GM21526 (cell line): ENCODE measurements at regions not wholly inside any gene's neighbourhood (a gene's known extent, or its start where the extent isn't known, plus 50 kb on each side); places are given as distances from the start of the nearest gene placed in this dataset.

Experiments used
- ATAC-seq: cut with Tn5 transposase; IDR thresholded peaks from one replicate; pipeline ENCODE4 v1.9.1; 2021; ENCODE audit warnings: moderate library complexity; ENCODE audit not compliant: unreplicated experiment, low FRiP score

DNA sequence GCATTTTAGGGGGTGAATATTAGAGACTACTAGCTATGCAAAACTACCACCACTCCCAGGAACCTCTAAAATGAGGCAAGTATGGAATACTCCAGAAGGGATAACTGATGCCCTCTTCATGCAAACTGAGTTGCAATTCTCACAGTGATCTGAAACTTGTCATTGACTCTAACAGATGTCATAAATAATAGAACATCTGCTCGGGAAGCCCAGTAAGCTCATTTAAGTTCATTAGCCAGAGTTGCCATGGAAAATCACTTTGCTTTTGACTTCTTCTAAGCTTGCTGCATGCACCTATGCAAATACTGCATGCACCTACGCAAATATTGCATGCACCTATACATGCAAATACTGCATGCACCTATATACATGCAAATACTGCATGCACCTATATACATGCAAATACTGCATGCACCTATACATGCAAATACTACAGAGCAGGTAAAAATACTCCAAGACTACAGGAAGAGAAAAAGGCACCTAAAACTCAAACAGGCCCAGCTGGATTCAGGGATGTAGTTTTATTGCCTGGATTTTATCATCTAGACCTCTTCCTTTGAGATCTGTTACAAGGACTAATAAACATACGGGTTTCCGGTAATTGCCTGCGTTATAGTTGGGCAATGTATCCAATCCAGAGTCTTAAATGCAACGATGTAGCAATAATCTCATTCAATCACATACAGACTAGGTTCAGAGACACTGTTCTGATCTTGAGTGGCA lies 1061.1 kb upstream of the AUTS2 start:
- ATAC-seq: no peak

GRCh38 chr7:68537774-68538071 lies 1060.6 kb upstream of the AUTS2 start:
- ATAC-seq: no peak

- ATAC-seq: no peak
Measured at GRCh38 chr7:68542831-68543230, 1055.4 kb upstream of the AUTS2 start.

DNA sequence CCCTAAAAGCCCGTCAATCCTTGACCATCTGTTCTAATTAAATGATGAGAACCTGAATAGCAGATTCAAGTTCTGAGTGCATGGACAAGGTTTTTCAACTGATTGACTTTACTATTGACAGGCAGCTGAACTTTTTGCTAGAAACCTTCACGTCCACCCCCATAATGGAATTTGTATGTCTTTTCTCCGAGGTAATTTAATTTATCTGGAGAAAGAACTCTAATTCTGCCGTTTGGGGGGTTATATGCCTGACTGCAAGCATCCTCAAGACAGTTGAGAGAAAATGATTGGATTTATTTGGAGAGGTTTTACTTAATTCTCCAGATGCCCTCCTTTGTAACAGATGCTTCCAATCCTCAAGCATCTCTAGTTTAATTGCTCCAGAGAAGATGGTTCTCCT lies 1053.4 kb upstream of the AUTS2 start:
- ATAC-seq: no peak

- ATAC-seq: no peak
Measured at GRCh38 chr7:68547181-68547580, 1051.1 kb upstream of the AUTS2 start.

- ATAC-seq: no peak
Measured at GRCh38 chr7:68547799-68548198, 1050.5 kb upstream of the AUTS2 start.

DNA sequence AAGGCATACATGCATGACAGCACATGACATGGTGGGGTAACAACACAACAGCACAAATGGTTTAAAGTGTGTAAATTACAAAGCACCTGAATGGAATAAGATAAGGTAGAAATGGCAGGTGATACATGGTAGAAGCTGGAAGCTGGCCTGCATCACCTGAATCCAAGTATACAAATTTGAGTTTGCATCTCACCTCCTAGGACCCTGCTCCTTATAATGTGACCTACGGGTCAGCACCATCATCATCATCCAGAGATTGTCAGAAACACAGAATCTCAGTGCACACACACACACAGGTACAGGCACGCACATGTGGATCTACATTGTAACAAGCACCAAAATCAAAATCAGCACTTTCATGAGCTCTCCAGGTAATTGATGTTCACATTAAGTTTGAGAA lies 1048.2 kb upstream of the AUTS2 start:
- ATAC-seq: no peak

DNA sequence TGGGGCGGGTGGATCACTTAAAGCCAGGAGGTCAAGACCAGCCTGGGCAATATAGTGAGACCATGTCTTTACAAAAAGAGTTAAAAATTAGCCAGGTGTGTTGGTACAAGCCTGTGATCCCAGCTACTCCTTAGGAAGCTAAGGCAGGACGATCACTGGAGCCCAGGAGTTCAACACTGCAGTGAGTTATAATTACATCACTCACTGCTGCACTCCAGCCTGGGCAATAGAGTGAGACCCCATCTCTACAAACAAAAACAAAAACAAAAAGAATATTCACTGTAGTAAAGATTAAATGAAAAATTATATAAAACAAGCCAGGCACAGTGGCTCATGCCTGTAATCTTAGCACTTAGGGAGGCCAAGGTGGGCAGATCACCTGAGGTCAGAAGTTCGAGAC lies 1047.6 kb upstream of the AUTS2 start:
- no peak for ATAC-seq

DNA sequence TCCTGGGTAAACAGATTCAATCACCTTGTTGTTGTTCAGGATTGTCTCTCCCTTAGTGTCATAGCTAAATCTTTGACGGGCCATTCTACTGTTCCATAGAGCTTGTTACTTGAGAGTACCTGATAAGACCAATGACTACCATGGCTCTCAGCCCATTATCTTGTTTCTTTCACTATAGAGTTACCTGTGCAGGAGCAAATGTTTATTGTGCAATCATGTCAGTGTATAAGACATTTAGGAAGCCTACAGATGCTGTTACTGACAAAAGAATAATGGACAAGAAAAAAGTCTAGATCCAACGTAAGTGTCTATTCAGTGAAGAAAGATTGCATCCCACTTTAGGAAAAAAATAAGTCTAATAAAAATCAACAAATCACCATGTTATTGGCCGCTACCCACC lies 1041.7 kb upstream of the AUTS2 start:
- ATAC-seq: no peak

DNA sequence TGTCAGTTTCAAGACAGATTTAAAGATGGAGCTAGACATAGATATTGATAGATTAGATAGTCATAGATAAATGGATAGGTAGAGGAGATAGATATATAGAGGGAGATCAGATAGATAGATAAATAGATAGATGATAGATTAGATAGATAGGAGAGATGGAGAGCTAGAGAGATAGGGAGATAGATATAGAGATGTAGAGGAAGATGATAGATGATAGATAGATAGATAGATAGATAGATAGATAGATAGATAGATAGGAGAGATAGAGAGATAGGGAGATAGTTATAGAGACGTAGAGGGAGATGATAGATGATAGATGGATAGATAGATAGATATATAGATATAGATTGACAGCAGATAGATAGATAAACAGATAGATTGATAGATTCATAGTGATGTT lies 1038.8 kb upstream of the AUTS2 start:
- ATAC-seq: no peak

DNA sequence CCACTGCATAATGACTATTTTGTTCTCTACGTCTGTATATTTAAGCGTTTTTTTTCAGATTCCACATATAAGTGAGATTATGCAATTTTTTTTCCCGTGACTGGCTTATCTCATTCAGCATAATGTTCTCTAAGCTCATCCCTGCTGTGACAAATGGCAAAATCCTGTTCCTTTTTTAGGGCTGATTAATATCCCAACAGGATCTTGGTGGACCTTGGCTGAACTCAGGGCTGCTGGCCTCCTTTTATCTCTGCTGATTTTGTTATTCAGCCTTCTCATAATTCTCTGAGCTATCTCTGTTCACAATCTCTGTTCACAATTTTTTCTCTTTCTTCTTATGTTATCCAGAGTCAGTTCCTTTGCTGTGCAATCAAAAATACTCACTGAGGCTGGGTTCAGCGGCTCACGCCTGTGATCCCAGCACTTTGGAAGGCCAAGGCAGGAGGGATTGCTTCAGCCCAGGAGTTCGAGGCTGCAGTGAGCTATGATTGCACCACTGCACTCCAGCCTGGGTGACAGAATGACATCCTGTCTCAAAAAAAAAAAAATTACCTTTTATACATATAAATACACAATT lies 1035.9 kb upstream of the AUTS2 start:
- no peak for ATAC-seq

- no peak for ATAC-seq
Measured at GRCh38 chr7:68564306-68565135, 1033.8 kb upstream of the AUTS2 start.

- ATAC-seq: no peak
Measured at GRCh38 chr7:68571286-68571685, 1027.0 kb upstream of the AUTS2 start.

DNA sequence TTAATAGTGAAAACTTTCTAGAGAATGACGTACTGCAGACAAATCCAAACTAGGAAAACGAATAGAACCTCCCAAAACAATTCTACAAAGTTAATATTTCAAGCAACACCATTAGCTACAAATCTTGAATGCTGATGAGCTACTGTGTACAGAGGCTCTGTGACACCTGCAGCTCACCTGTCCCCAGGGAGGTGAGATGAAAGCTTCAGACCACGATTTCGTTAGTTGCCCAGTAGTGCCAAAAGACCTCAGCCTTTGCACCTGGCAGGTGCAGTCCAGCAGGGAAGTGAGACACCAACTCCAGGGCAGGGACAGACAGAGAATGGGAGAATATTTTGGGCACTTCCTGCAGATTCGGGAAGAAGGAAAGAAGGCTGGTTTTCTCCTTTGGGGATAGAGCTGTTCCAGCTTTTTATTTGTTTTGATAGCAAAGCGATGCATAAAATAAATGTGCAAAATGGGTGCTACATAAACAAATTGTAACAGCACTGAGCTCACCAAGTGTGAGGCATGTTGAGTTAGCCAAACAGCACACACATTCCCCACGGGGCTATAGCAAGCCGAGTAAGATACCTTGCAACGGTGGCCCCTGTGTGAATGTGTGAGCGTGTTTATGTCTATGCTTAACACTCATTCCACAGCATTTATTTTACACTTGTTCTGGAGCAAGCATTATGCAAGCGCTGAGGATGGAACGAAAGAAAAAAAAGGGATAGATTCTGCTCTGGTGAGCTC lies 1024.8 kb upstream of the AUTS2 start:
- ATAC-seq: no peak

DNA sequence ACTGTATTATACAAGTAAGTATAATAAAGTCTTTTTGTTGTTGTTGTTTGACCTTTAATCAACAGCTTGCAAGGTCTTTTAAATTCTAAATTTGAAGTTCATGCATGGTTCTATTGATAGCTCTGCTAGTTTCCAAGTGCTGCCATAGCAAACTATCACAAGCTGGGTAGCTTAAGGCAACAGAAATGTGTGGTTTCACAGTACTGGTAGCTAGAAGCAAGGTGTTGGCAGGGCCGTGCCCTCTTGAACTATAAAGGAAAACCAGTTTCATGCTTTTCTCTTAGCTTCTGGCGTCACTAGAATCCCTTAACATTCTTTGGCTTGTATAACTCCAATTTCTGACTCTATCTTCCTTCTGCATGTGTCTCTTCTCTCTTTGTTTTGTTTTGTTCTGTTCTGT lies 1021.9 kb upstream of the AUTS2 start:
- no peak for ATAC-seq

- ATAC-seq: no peak
Measured at GRCh38 chr7:68581417-68581816, 1016.9 kb upstream of the AUTS2 start.

DNA sequence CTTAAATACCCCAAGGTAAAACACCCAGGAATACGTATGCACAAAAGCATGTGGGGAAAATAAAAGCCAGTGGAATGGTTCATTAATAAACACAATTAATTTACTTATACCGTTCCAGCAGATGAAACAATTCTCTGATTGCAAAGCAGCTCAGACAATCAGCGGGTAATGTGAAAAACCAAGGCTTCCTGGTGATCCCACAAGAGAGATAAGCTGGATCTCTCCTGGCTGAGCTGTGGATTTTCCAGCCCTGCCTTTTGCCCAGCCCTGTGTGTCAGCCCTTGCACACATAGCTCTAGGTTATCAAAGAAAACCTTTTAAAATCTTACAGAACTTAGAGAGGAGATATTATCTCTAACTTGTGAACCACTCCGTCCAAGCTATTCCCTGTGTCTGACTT lies 1010.7 kb upstream of the AUTS2 start:
- ATAC-seq: no peak

- no peak for ATAC-seq
Measured at GRCh38 chr7:68601826-68602225, 996.4 kb upstream of the AUTS2 start.

GRCh38 chr7:68604541-68604940 lies 993.7 kb upstream of the AUTS2 start:
- no peak for ATAC-seq

GRCh38 chr7:68610701-68611100 lies 987.6 kb upstream of the AUTS2 start:
- no peak for ATAC-seq

DNA sequence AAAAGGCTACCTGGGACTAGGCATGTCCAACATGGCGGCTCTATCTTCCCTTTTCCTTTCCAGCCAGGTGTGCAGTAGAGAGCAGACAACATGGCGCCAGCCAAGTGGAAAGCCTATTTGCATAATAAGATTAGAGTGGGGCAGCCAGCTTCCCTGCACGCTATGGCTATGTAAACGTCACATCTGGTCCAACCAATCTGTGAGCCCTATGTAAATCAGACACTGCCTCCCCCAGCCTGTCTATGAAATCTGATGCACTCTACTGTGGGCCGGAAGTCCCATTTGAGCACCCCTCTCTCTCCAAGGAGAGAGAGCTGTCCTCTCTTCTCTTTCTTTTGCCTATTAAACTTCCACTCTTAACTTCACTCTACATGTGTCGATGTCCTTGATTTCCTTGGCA lies 984.9 kb upstream of the AUTS2 start:
- no peak for ATAC-seq
